SK-N-SH (cell line): ENCODE measurements at regions not wholly inside any gene's neighbourhood (a gene's known extent, or its start where the extent isn't known, plus 50 kb on each side); places are given as distances from the start of the nearest gene placed in this dataset.

ENCODE experiments used
- CTCF ChIA-PET: fragments of 300-600, 350-600 bp; formaldehyde crosslinking; extraction: SDS; loops from one replicate; lab custom pipeline; 2021; lab: Yijun Ruan, JAX
- POLR2A ChIA-PET: fragments of 350-600 bp; sonication (Branson Sonifier 250); formaldehyde crosslinking; extraction: SDS; loops from one replicate; lab custom pipeline; 2020; ENCODE audit warnings: antibody characterized with exemption, inconsistent platforms; lab: Yijun Ruan, JAX
- DNase-seq: peaks from one replicate; pipeline ENCODE4 v3.0.0; 2012
- H2AFZ ChIP-seq: fragments of 200-600 bp; sonication (generic); 2 replicates; pipeline ENCODE4 v1.8.1; 2016; ENCODE audit warnings: antibody characterized with exemption, mild to moderate bottlenecking, low read depth
- H3F3A ChIP-seq: fragments of 200-600 bp; sonication (generic); replicated peaks from 2 replicates; pipeline ENCODE3; 2016; ENCODE audit warnings: antibody characterized with exemption, mild to moderate bottlenecking; ENCODE audit not compliant: insufficient read depth
- H3K27ac ChIP-seq, 2 experiments: fragments of 200-500 bp in 1 of 2; fragments of 200-600 bp in 1 of 2; sonication (Bioruptor generic) in 1 of 2; sonication (generic), shearing (Covaris generic) in 1 of 2; 2 replicates each; pipeline versions ENCODE4 v1.5.1 to v1.6.1; 2014 to 2016; ENCODE audit warnings: low read depth in 2 of 2, inconsistent platforms in 1 of 2, low read length in 1 of 2, mild to moderate bottlenecking in 1 of 2, mixed read lengths in 1 of 2
- H3K27me3 ChIP-seq: fragments of 200-600 bp; sonication (generic), shearing (Covaris generic); 2 replicates; pipeline ENCODE4 v1.6.1; 2016; ENCODE audit warnings: mixed run types; ENCODE audit not compliant: insufficient read depth
- H3K36me3 ChIP-seq, 2 experiments: fragments of 200-500 bp in 1 of 2; fragments of 200-600 bp in 1 of 2; sonication (Bioruptor generic) in 1 of 2; sonication (generic) in 1 of 2; replicated peaks in 1 of 2; 2 replicates each; pipeline versions ENCODE3 to v1.5.1; 2014 to 2016; ENCODE audit warnings: low read length in 1 of 2, mild to moderate bottlenecking in 1 of 2; ENCODE audit not compliant: insufficient read depth in 2 of 2, control insufficient read depth in 1 of 2
- H3K4me1 ChIP-seq, 2 experiments: fragments of 200-500 bp in 1 of 2; fragments of 200-600 bp in 1 of 2; sonication (Bioruptor generic) in 1 of 2; sonication (generic), shearing (Covaris generic) in 1 of 2; 2 replicates each; pipeline versions ENCODE4 v1.5.1 to v1.6.1; 2014 to 2016; ENCODE audit warnings: low read depth in 1 of 2, low read length in 1 of 2, mixed run types in 1 of 2; ENCODE audit not compliant: insufficient read depth in 2 of 2, control insufficient read depth in 1 of 2
- H3K4me2 ChIP-seq: fragments of 200-600 bp; sonication (generic), shearing (Covaris generic); 2 replicates; pipeline ENCODE4 v1.6.1; 2017; ENCODE audit warnings: mixed run types
- H3K4me3 ChIP-seq, 2 experiments: fragments of 200-500 bp in 1 of 2; fragments of 200-600 bp in 1 of 2; sonication (Bioruptor generic) in 1 of 2; sonication (generic), shearing (Covaris generic) in 1 of 2; 2 replicates each; pipeline versions ENCODE4 v1.5.1 to v1.8.1; 2014 to 2016; ENCODE audit warnings: low read depth in 2 of 2, inconsistent platforms in 1 of 2, low read length in 1 of 2, mild to moderate bottlenecking in 1 of 2, mixed read lengths in 1 of 2, moderate library complexity in 1 of 2
- H3K79me2 ChIP-seq: fragments of 200-600 bp; sonication (generic); 2 replicates; pipeline ENCODE4 v1.8.1; 2017; ENCODE audit warnings: mild to moderate bottlenecking; ENCODE audit not compliant: insufficient read depth
- H3K9ac ChIP-seq: fragments of 200-600 bp; sonication (generic); 2 replicates; pipeline ENCODE4 v1.6.1; 2017; ENCODE audit warnings: mixed run types
- H3K9me2 ChIP-seq: fragments of 200-600 bp; sonication (generic); 2 replicates; pipeline ENCODE4 v1.6.1; 2017; ENCODE audit warnings: mixed run types
- H3K9me3 ChIP-seq: fragments of 200-600 bp; sonication (generic); 2 replicates; pipeline ENCODE4 v1.6.1; 2017; ENCODE audit warnings: mixed run types, mild to moderate bottlenecking, moderate library complexity
- H4K20me1 ChIP-seq: fragments of 200-600 bp; sonication (generic); 2 replicates; pipeline ENCODE4 v1.6.1; 2017; ENCODE audit warnings: mild to moderate bottlenecking, mixed run types; ENCODE audit not compliant: insufficient read depth
- EZH2phosphoT487 ChIP-seq: fragments of 200-600 bp; sonication (generic); IDR thresholded peaks from 2 replicates; pipeline ENCODE4 v1.6.1; 2017; ENCODE audit warnings: low read depth, mixed run types, mild to moderate bottlenecking, antibody characterized with exemption, moderate library complexity, borderline replicate concordance
- FOXJ3 ChIP-seq: sonication (generic); formaldehyde crosslinking; IDR thresholded peaks from 2 replicates; pipeline ENCODE4 v1.5.1; 2020; ENCODE audit warnings: mild to moderate bottlenecking, missing genetic modification reagents
- GATA2 ChIP-seq: sonication (generic); formaldehyde crosslinking; IDR thresholded peaks from 2 replicates; pipeline ENCODE4 v1.5.0; 2020; ENCODE audit warnings: mild to moderate bottlenecking, missing genetic modification reagents
- JUND ChIP-seq: IDR thresholded peaks from 2 replicates; pipeline ENCODE4 v1.4.0; 2012
- MXI1 ChIP-seq: IDR thresholded peaks from 2 replicates; pipeline ENCODE4 v1.6.1; 2012; ENCODE audit warnings: mild to moderate bottlenecking, low read depth, low read length, improper control_type of control experiment
- NFIC ChIP-seq: IDR thresholded peaks from 2 replicates; pipeline ENCODE4 v1.4.0; 2012; ENCODE audit warnings: borderline replicate concordance
- RXRA ChIP-seq: IDR thresholded peaks from 2 replicates; pipeline ENCODE4 v1.4.0; 2012; ENCODE audit warnings: low read depth, mild to moderate bottlenecking, borderline replicate concordance
- TEAD4 ChIP-seq: IDR thresholded peaks from 2 replicates; pipeline ENCODE4 v1.4.0; 2012; ENCODE audit warnings: mild to moderate bottlenecking, borderline replicate concordance; ENCODE audit not compliant: insufficient read depth
- YY1 ChIP-seq: IDR thresholded peaks from 2 replicates; pipeline ENCODE4 v1.4.0; 2012; ENCODE audit warnings: low read depth, mild to moderate bottlenecking
- WGBS: methylation state at CpG from one replicate; pipeline ENCODE4 v1.1.6; 2017; ENCODE audit warnings: low lambda C conversion rate; 5-methylcytosine and 5-hydroxymethylcytosine counted together
- TF ChIP-seq, protein P1 (sequence below): fragments of 200-600 bp; sonication (generic); IDR thresholded peaks from 2 replicates; pipeline ENCODE4 v1.6.1; 2017; ENCODE audit warnings: antibody characterized with exemption, mild to moderate bottlenecking, moderate library complexity
- TF ChIP-seq, protein P2 (sequence below): IDR thresholded peaks from 2 replicates; pipeline ENCODE4 v1.4.0; 2012; ENCODE audit warnings: low read depth, borderline replicate concordance
- TF ChIP-seq, protein P3 (sequence below): IDR thresholded peaks from 2 replicates; pipeline ENCODE4 v1.4.0; 2012; ENCODE audit warnings: low read depth, borderline replicate concordance
- TF ChIP-seq, protein P4 (sequence below): fragments of 150-350 bp; IDR thresholded peaks from 2 replicates; pipeline ENCODE4 v1.6.1; 2017; ENCODE audit warnings: antibody characterized with exemption, low read length, low read depth, borderline replicate concordance
- TF ChIP-seq, protein P5 (sequence below): IDR thresholded peaks from 2 replicates; pipeline ENCODE4; 2012

DNA sequence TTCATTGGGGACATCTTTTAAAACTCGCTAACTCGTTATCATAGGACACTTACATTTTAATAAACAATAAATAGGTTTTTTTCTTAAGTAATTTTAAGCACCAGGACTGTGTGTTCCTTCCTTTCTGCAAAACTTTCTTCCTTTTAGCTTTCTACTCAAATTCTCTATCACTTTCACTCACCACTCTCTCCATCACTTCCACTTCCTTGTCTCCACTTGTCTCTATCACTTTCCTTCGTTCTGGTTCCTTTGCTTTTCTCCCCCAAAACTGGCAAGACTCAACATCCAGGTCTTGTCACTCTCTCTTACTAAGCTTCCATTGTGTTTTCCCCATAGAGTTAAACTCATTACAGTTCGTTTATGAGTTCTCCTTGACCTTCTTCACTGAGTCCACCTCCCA, 99.0 kb downstream of the ZPLD1 start:
- no peaks in the 10 kb centered on the region for H3K9me3 ChIP-seq
- H3K79me2 ChIP-seq, result no peaks in the 10 kb centered on the region
- H3K36me3 ChIP-seq, result no peaks in the 10 kb centered on the region
- no peaks in the 10 kb centered on the region; a peak in 2 of 4 replicates for H3K4me1 ChIP-seq
- TF ChIP-seq, protein P1, sequence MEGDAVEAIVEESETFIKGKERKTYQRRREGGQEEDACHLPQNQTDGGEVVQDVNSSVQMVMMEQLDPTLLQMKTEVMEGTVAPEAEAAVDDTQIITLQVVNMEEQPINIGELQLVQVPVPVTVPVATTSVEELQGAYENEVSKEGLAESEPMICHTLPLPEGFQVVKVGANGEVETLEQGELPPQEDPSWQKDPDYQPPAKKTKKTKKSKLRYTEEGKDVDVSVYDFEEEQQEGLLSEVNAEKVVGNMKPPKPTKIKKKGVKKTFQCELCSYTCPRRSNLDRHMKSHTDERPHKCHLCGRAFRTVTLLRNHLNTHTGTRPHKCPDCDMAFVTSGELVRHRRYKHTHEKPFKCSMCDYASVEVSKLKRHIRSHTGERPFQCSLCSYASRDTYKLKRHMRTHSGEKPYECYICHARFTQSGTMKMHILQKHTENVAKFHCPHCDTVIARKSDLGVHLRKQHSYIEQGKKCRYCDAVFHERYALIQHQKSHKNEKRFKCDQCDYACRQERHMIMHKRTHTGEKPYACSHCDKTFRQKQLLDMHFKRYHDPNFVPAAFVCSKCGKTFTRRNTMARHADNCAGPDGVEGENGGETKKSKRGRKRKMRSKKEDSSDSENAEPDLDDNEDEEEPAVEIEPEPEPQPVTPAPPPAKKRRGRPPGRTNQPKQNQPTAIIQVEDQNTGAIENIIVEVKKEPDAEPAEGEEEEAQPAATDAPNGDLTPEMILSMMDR, result no peak
- TF ChIP-seq FOXJ3 (CRISPR knock-in tag), result no peak
- TF ChIP-seq, protein P2, sequence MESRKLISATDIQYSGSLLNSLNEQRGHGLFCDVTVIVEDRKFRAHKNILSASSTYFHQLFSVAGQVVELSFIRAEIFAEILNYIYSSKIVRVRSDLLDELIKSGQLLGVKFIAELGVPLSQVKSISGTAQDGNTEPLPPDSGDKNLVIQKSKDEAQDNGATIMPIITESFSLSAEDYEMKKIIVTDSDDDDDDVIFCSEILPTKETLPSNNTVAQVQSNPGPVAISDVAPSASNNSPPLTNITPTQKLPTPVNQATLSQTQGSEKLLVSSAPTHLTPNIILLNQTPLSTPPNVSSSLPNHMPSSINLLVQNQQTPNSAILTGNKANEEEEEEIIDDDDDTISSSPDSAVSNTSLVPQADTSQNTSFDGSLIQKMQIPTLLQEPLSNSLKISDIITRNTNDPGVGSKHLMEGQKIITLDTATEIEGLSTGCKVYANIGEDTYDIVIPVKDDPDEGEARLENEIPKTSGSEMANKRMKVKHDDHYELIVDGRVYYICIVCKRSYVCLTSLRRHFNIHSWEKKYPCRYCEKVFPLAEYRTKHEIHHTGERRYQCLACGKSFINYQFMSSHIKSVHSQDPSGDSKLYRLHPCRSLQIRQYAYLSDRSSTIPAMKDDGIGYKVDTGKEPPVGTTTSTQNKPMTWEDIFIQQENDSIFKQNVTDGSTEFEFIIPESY, result no peak
- TF ChIP-seq, protein P3, sequence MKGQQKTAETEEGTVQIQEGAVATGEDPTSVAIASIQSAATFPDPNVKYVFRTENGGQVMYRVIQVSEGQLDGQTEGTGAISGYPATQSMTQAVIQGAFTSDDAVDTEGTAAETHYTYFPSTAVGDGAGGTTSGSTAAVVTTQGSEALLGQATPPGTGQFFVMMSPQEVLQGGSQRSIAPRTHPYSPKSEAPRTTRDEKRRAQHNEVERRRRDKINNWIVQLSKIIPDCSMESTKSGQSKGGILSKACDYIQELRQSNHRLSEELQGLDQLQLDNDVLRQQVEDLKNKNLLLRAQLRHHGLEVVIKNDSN, result no peak
- TF ChIP-seq YY1, result no peak
- no peak for TF ChIP-seq EZH2phosphoT487
- TF ChIP-seq MXI1, result no peak
- TF ChIP-seq RXRA, result no peak
- TF ChIP-seq TEAD4, result no peak
- TF ChIP-seq NFIC, result no peak
- TF ChIP-seq JUND, result no peak
- TF ChIP-seq, protein P4, sequence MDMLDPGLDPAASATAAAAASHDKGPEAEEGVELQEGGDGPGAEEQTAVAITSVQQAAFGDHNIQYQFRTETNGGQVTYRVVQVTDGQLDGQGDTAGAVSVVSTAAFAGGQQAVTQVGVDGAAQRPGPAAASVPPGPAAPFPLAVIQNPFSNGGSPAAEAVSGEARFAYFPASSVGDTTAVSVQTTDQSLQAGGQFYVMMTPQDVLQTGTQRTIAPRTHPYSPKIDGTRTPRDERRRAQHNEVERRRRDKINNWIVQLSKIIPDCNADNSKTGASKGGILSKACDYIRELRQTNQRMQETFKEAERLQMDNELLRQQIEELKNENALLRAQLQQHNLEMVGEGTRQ, result no peak
- TF ChIP-seq, protein P5, sequence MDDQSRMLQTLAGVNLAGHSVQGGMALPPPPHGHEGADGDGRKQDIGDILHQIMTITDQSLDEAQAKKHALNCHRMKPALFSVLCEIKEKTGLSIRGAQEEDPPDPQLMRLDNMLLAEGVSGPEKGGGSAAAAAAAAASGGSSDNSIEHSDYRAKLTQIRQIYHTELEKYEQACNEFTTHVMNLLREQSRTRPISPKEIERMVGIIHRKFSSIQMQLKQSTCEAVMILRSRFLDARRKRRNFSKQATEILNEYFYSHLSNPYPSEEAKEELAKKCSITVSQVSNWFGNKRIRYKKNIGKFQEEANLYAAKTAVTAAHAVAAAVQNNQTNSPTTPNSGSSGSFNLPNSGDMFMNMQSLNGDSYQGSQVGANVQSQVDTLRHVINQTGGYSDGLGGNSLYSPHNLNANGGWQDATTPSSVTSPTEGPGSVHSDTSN, result no peak
- TF ChIP-seq GATA2 (CRISPR knock-in tag), result no peak
- CTCF ChIA-PET, result interaction anchor here (3.9 to 12.2 kb wide), 2 partner anchors 305 to 308 kb away, joined by 22 to 151 read pairs; no protein-coding TSS in a partner anchor
- no peak overlapping the region for H2AFZ ChIP-seq
- H3K27ac ChIP-seq, result no peak overlapping the region
- H3K27me3 ChIP-seq, result no peaks in the 10 kb centered on the region
- H3K9me2 ChIP-seq, result no peaks in the 10 kb centered on the region
- no peak overlapping the region for H3K4me3 ChIP-seq
- H3F3A ChIP-seq, result no peaks in the 10 kb centered on the region
- H4K20me1 ChIP-seq, result no peaks in the 10 kb centered on the region
- no peak for DNase-seq
- H3K4me2 ChIP-seq, result no peak overlapping the region
- H3K9ac ChIP-seq, result no peak overlapping the region
- WGBS, result 76% methylated on average over 4 of the region's 4 CpGs
- POLR2A ChIA-PET, result no interaction called here
